D721Med (cell line): ENCODE measurements at regions not wholly inside any gene's neighbourhood (a gene's known extent, or its start where the extent isn't known, plus 50 kb on each side); places are given as distances from the start of the nearest gene placed in this dataset.

Source experiments
- DNase-seq: peaks from one replicate; pipeline ENCODE4 v3.0.0; 2011; ENCODE audit warnings: low spot score; ENCODE audit not compliant: insufficient read length
- FAIRE-seq: peaks from 2 replicates; lab custom pipeline; 2011; peaks lifted over from hg19 to GRCh38; lab: Jason Lieb, UNC
- TF ChIP-seq, protein P1 (sequence below): IDR thresholded peaks from 2 replicates; pipeline ENCODE4 v1.5.1; 2012; ENCODE audit warnings: mild to moderate bottlenecking, control low read depth; ENCODE audit not compliant: insufficient read depth; ENCODE audit errors: missing control alignments

DNA sequence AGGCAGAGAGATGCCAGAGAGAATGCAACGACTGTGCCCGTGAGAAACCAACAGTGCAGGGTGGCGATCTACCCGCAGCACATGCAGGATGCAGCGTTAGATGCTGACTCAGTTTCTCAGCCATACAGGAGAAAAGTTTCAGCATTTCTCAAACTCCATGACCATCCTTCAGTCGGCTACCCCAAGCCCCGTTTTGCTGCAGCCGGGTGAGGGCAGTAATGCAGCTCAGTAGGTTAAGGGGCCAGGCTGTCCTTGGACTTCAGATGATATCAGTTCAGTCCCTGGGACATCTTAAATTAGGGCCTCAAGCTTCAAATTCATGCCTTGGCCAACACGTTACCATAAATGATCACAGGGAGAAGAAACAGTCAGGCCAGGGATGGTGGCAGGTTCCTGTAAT lies 125.5 kb downstream of the PALM2AKAP2 start:
- FAIRE-seq (no peak), DNase-seq (no peak)
- TF ChIP-seq, protein P1, sequence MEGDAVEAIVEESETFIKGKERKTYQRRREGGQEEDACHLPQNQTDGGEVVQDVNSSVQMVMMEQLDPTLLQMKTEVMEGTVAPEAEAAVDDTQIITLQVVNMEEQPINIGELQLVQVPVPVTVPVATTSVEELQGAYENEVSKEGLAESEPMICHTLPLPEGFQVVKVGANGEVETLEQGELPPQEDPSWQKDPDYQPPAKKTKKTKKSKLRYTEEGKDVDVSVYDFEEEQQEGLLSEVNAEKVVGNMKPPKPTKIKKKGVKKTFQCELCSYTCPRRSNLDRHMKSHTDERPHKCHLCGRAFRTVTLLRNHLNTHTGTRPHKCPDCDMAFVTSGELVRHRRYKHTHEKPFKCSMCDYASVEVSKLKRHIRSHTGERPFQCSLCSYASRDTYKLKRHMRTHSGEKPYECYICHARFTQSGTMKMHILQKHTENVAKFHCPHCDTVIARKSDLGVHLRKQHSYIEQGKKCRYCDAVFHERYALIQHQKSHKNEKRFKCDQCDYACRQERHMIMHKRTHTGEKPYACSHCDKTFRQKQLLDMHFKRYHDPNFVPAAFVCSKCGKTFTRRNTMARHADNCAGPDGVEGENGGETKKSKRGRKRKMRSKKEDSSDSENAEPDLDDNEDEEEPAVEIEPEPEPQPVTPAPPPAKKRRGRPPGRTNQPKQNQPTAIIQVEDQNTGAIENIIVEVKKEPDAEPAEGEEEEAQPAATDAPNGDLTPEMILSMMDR = no peak

DNA sequence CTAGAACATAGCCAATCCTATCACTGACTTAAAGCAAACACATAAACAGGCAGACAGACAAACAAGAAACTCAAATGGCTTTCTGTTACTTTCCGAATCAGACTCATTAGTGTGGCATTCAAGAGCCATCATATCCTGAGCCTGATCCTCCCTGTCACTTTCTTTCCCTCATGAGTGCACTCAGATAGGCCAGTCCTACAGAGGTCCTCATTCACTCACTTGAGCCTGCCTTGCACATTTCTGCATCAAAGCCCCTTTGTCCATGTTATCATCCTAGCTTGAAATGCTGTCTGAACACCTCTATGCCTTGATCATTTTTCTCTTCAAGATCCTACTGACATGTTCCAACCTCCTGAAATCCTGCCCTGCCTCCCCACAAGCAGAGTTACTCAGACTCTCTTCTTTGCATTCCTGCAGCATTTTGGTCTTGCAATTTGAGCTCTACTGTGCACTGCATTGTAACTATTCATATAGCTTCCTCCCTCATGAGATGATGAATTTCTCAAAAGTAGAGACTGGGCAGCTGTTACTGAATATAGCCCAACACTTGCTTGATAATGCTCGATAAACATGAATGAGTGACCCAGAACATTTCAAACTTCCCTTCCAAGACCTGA lies 126.9 kb downstream of the PALM2AKAP2 start:
- DNase-seq (no peak), FAIRE-seq (no peak)
- TF ChIP-seq, protein P1 = no peak

DNA sequence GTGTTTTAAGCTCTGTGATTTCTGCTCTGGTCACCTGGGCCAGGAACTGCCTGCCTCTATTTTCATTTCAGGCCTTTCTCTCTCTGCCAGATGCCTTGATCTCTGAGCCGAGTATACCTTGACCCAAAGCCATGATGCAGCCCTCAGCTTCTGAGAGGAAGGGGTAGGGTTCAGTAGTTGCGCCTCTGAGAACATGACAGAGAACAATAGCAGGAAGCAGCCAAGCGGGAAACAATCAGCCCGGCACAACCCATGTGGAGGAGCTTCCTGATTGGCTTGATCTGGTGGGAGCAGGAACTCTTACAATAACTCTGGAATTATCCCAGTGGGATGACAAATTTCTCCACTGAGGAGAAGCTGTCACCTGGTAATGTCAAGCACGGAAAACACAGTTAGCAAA lies 127.4 kb downstream of the PALM2AKAP2 start:
- TF ChIP-seq, protein P1 = no peak
- no peak for DNase-seq
- no peak for FAIRE-seq

DNA sequence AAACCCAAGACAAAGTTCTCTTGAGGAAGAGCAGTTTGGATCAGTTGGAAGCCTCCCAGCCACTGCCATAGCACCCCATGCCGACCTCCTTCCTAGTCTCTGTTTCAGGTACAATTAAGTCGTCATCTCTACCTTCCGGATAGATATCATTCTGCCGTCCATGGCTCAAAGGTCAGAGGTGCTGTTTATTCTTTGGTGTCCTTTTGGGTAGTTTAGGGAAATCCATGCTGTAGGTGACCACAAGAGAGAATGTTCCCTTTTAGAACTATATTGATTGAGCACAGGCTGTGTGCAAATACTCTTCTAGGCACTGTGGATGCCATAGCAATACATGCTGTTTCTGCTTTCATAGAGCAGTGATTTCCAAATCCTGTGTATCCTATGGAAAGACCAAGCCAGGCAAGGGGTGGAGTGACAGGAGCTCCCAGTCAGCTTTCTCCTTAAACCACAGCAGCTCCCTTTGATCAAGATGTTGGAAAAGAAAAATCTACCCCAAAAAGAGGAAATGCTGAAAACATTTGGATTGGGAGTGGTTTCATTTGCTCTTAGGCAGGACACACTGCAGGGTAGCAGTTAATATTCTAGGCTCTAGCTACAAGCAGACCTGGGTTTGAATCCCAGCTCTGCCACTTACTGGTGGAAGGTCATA lies 127.9 kb downstream of the PALM2AKAP2 start:
- TF ChIP-seq, protein P1 = no peak
- DNase-seq (no peak), FAIRE-seq (no peak)

DNA sequence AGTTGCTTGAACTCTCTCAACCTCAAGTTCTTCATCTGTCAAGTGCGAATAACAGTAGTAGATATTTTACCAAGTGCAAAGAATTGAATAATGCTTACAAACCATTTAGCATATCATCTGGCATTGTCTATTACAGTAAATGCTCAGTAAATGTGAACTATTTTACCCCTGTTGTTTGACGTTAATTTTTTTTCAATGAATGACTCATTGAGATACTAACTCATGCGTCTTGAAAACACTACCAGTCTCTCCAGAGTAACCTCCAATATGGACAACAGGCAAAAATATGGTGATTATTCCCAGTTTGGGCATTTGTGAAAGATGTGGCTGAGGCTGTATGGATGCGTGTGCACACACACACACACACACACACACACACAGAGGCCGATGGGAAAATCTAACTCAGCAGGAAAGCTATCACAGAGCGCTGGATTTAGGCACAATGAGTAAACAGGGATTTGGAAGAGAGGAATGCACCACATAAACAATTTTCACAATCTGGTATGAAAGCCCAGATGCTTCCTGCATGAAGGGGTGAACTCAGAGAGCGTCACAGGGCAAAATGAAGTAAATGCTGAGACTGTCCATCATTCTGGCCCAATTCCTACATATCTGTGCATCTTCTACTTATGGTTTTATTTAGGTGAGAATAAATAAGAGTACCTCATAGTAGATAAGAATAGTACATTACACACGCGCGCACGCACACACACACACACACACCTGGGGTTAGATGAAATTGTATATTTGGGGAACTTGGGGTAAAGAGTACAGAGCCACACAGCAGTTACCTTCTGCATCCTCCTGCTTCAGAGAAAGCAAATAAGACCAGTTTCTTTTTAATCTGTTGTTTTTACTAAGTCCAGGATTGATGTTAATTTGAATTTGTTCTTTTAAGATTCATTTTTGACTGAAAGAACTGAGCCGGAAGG lies 128.7 kb downstream of the PALM2AKAP2 start:
- TF ChIP-seq, protein P1 = no peak
- DNase-seq (no peak), FAIRE-seq (no peak)

DNA sequence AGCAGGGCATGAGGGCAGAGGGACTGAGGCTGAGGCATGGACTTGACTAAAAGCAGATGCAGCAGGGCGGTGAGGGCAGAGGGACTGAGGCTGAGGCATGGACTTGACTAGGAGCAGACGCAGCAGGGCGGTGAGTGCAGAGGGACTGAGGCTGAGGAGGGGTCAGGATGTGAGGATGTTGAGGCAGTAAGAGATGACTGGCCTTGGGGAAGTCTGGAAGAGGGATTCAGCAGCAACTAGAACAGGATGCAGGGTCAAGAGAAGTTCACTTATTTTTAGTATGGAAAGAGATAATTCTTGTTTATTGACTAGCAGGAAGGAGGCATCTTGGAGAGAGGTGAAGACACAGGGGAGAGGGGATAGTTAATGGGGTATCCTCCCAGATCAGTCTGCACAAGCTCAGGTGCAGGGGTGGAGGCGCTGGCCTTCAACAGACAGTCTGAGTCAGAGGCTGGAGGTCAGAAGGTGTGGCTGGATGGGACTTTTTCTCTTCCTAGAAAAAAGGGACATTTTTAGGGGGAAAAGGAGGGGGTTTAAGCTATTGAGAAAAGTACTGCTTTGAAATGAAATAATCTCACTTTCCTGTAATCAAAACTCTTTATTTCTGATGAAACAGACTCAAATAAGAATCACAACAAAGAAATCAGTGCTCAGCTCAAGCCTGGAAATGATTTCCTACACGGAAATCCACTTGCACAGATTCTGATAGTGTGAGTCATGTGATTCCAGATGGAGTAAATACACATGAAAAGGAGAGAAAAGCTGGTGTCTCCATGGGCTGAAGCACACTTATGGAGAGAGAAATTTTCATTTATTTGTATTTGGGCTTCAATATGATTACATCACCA lies 130.9 kb downstream of the PALM2AKAP2 start:
- FAIRE-seq = no peak
- TF ChIP-seq, protein P1 = no peak
- DNase-seq = no peak
